CD4-positive, alpha-beta T cell treated with Interleukin-2 at 100 ng/mL for 4 hours (primary cell): ENCODE measurements at regions not wholly inside any gene's neighbourhood (a gene's known extent, or its start where the extent isn't known, plus 50 kb on each side); places are given as distances from the start of the nearest gene placed in this dataset.

Experiments
- DNase-seq: peaks from one replicate; pipeline ENCODE4 v3.0.0-alpha.2; 2020; ENCODE audit warnings: low spot score

DNA sequence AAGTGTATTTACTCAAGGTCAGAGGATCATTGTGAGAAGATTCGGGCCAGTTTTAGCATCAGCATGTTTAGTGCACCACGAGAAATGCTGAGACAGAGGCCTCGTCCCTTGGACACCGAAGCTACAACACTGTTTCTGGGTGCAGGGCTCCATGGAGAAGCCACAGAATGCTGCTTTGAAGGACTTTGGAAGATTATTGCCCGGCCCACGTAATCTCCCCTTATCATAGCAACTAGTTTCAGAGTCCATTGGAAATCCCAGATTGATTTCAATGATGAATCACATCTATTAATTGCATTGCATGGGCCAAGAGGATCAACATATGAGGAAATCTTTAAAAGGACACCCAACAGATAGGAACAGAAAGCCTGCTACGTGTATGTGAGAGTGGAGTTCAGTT, 156.0 kb downstream of the MAF start:
- DNase-seq, result no peak

- DNase-seq, result no peak
Measured at GRCh38 chr16:79439901-79440300, 160.6 kb downstream of the MAF start.

GRCh38 chr16:79437764-79438751, 162.5 kb downstream of the MAF start:
- no peak for DNase-seq

- no peak for DNase-seq
Measured at GRCh38 chr16:79436885-79437284, 163.7 kb downstream of the MAF start.

GRCh38 chr16:79434771-79435170, 165.8 kb downstream of the MAF start:
- no peak for DNase-seq

- DNase-seq, result no peak
Measured at GRCh38 chr16:79434092-79434491, 166.4 kb downstream of the MAF start.

- DNase-seq, result no peak
Measured at GRCh38 chr16:79431923-79432322, 168.6 kb downstream of the MAF start.

- no peak for DNase-seq
Measured at GRCh38 chr16:79430191-79430678, 170.3 kb downstream of the MAF start.

DNA sequence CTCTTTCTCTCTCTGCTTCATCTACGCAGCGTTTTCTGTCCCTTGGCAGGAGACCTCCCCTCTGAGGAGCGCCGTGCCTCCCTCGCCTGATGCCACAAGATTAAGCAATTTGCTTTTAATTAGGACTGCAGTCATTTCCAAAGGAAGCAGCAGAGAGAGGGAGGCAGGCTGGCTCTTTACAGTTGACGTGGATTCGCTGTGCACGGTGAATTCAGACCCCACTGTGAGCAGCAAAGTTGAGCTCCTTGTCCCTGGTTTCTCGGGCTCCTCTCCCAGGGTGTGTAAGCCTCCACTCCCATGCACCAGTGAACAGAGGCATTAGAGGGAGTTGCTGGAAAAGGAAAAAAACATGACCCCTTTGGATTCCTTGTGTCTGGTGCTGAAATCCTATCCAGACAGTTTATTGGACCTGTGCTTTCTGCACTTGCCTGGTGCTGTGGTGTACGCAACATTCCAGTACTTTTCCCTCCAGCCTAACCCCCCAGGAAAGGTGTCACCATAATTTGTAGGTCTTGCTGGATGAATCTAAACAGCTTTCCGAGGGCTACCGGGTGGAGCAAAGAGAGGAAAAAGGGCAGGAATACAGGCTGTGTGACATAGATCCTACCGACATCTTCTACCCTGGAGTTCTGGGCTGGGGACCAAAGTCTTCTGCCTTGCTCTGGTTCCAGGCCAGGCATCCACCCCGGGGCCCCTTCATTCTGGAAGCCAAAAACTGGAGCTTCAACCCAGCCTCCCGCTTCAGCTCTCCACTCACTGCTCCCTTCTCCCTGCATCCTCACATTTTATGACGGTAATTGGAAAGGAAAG, 171.0 kb downstream of the MAF start:
- DNase-seq, result no peak

- DNase-seq, result no peak
Measured at GRCh38 chr16:79426663-79427062, 173.9 kb downstream of the MAF start.

DNA sequence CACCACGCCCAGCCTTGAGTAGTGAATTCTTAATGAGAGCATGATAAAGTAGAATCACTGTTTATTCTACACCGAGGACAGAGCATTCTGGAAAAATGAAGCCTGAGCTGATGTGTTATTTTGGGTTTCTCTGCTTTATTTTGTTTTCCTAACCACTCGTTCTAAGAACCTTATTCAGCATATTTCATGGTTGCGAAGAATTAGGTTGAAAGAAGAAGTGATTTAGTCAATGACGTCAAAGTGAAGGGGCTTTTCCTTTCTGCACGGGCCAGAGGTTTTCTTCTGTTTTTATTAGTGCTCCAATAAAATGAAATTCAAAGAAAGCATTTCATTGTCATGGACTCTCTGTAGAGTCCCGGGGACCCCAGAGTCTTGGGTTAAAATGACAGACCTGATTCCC, 178.5 kb downstream of the MAF start:
- DNase-seq, result no peak

GRCh38 chr16:79421126-79421525, 179.4 kb downstream of the MAF start:
- DNase-seq, result no peak

DNA sequence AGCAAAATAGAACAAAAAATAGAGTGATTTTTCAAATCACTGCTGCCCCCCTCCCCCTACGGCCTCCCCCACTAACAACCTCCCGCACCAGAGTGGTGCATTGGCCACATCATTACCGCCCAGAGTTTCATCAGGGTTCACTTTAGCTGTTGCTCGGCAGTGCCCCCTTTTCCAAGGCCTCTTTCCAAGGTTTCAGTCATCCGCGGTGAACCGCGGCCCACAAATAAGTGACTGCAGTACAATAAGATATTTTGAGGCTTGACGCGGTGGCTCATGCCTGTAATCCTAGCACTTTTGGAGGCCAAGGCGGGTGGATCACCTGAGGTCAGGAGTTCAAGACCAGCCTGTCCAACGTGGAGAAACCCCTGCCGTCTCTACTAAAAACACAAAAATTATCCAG, 180.0 kb downstream of the MAF start:
- no peak for DNase-seq

DNA sequence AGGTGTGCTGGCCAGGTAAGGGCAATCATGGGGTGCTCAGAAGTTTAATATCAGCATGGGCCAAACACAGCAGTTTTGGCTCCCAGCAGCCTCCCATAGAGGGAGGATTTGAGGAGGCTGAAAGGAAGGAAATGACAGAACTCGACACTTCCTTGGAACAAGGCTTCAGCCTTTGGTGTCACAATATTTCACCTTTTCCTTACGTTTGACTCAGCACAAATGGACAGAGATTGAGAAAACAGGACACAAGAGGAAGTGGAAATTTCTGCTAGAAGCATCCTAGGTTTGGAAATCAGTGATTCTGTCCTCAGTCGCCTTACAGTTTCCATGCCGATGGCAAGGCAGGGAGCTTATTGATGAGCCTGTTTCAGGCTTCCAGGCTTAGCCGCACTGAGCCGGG, 181.4 kb downstream of the MAF start:
- no peak for DNase-seq

DNA sequence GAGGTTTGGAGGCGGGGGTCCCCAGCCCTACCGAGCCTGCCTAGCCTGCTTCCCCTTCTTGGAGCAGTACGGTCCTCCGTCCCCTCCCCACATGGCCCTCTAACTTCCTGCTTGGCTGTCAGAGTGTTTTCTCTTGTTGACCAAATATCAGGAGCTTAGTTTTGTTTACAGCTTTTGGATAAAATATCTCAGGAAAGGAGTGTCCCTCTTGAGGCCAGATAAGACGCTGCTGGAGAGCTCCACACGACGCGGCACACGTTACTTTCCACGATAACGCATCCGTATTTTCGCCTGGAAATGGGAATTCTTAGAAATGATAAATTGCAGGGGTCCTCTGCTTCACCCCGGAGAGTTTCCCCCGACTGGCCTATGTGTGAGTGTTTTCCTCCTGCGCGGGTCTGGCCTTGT, 182.9 kb downstream of the MAF start:
- no peak for DNase-seq

DNA sequence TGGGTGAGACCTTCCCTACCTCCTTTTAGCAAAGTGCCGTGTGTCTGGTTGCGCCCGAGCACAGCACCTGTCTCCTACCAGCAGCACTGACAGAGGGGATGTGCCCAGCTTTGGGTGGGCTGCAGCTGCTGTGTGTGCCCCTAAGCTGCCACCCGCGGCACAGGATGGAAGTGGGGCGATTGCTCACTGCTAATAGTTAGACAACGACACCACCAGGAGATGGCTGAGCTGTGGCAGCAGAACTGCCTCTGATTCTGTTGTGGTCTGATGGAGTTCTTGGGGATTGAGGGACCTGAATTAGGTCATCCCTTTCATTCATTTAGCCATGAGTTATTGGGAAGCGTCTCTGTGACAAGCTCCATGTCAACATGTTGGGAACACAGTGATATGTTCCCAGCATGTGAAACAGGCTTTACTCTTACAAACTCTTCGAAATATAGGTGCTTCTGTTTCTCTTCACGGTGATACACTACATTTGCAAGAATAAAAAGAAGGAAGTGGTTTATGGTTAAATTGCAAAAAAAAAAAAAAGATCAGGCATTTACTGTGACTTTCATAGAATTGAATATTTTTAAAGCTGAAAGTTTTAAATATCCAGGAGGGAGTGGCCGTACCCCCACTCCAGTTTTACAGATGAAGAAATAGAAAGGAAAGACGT, 184.4 kb downstream of the MAF start:
- DNase-seq, result peak; percentile 13

DNA sequence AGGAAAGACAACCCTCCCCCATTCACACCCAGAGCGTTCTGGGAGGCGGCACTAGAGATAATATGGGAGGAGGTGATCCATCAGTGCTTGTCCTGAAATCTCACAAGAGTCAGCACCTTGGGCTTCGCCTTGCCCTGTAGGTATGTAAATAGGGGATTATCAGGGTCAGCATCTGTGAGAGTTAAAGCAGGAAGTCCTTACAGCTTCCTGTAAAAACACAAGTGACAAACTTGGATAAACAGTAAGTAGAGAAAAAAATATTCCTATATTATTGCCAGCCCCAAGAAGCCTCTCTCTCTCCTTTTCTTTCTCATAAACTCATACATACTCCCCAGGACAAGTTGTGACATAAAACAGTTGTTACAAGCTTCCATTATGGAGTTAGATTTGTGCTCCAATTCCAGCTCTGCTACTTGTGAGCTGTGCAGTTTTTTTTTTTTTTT, 187.7 kb downstream of the MAF start:
- DNase-seq, result no peak

DNA sequence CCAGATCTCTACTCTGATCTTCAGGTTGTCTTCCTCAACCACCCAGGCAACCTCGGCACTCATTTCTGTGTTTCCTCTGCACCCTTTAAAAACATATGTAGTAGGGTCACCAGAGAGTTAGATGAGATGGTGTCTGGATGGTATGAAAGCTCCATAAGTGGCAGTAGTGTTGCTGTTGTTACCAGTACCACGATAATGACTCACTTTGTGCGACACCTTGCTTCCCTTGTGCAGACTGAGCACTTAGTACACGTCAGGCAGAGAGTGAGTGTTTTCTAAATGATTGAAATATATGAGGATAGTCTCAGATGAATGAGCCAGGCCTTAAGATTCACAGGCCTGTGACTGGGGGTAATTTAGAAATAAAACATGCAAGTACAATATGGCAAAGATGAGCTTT, 188.7 kb downstream of the MAF start:
- no peak for DNase-seq

DNA sequence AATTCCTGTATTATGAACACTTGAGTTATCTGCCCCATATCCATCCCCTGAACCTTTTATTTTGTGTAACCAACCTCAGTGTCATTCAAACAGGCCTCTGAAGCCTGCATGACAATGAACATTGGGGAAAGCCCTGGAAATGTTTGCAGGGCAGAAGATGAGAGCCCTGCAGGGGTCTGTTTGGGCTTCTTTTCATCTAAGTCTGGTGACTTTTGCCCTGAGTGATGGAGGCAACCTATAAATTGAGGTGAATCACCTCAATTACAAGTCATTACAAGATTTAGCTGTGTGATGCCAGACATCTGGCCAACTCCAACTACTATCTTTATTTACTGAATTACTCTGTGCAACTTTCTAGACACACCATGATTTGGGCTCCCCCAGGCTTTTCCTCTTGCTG, 189.2 kb downstream of the MAF start:
- no peak for DNase-seq

GRCh38 chr16:79409978-79410377, 190.6 kb downstream of the MAF start:
- DNase-seq, result no peak

- no peak for DNase-seq
Measured at GRCh38 chr16:79408355-79408754, 192.2 kb downstream of the MAF start.

DNA sequence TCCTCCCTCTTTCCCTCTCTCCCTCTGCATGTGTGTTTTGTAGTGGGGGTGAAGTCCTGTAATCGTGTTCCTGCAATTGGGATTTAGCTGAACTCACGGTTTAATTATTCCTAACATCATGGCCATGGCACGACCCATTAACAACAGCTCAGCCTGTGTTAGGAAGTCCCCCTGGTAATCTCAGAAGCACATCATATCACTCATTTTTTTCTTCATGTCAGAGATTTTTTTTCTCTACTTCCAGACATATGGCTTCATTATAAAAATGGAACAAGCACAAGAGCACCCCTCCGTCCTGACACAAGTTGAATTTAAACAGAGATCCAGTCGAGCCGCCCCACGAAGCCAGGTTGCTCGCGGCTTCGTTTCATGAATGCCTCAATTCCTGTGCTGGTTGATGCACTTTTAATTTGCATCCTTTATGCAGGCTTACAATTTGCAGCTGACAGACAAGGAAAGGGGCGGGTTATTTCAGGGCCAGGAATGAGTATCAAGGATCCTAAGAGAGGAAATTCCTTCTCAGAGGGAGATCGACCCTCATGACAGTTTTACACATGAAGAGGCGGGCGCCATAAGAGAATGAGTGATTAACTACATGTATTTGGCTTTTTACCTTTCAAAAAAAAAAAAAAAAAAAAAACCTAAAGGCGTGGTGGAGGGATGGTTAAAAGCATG, 192.9 kb downstream of the MAF start:
- DNase-seq, result no peak
